Large intestine (tissue), 3 donors: ENCODE measurements at regions not wholly inside any gene's neighbourhood (a gene's known extent, or its start where the extent isn't known, plus 50 kb on each side); places are given as distances from the start of the nearest gene placed in this dataset.
A peak's percentile ranks its signal among the peaks of the same experiment; 100 is the strongest.
"Not testable (repeated sequence)": the region's sequence is repeated elsewhere in the genome, so short reads cannot be mapped to it uniquely, and the experiment has no call there.

Experiments
- DNase-seq, 2 donors: peaks; one replicate each; pipeline versions ENCODE4 v3.0.0 to v3.0.0-alpha.2; 2013
- H3K27ac ChIP-seq: one replicate; pipeline ENCODE4 v1.5.1; 2013; ENCODE audit warnings: low read length
- H3K27me3 ChIP-seq: 2 replicates; pipeline ENCODE4 v1.6.1; 2013; ENCODE audit warnings: low read length; ENCODE audit not compliant: control insufficient read depth, insufficient read depth
- H3K36me3 ChIP-seq: 2 replicates; pipeline ENCODE4 v1.6.1; 2013; ENCODE audit warnings: low read length; ENCODE audit not compliant: control insufficient read depth, insufficient read depth
- H3K4me1 ChIP-seq: one replicate; pipeline ENCODE4 v1.6.1; 2013; ENCODE audit warnings: low read length; ENCODE audit not compliant: control insufficient read depth, insufficient read depth
- H3K4me3 ChIP-seq: one replicate; pipeline ENCODE4 v1.5.1; 2013; ENCODE audit warnings: low read length
- H3K9me3 ChIP-seq: one replicate; pipeline ENCODE4 v1.6.1; 2013; ENCODE audit warnings: mild to moderate bottlenecking, low read depth, low read length, moderate library complexity; ENCODE audit not compliant: control insufficient read depth
- WGBS: methylation state at CpG from one replicate; pipeline ENCODE4 v1.1.5; 2013; ENCODE audit warnings: low lambda C conversion rate; ENCODE audit not compliant: insufficient coverage; 5-methylcytosine and 5-hydroxymethylcytosine counted together

- no peak for DNase-seq
- H3K27me3 ChIP-seq = no peaks in the 10 kb centered on the region
Observed at GRCh38 chr6:74402781-74403180, 706.8 kb downstream of the CD109 start.

GRCh38 chr6:74378437-74378836, 682.4 kb downstream of the CD109 start:
- not testable (repeated sequence) for H3K27me3 ChIP-seq, DNase-seq, H3K36me3 ChIP-seq, H3K9me3 ChIP-seq, H3K4me1 ChIP-seq, H3K27ac ChIP-seq, H3K4me3 ChIP-seq
- no CpG with 5 or more reads among the region's 10 CpGs for WGBS

More at GRCh38 chr6:74402781-74403180, 706.8 kb downstream of the CD109 start:
- Histone ChIP-seq H3K9me3 (no peaks in the 10 kb centered on the region), H3K27ac (no peak overlapping the region), H3K36me3 (no peaks in the 10 kb centered on the region), H3K4me3 (no peak overlapping the region), H3K4me1 (no peaks in the 10 kb centered on the region)

GRCh38 chr6:74369556-74369993, 673.6 kb downstream of the CD109 start:
- Histone ChIP-seq H3K27ac (no peak overlapping the region), H3K4me3 (no peak overlapping the region), H3K9me3 (no peaks in the 10 kb centered on the region), H3K27me3 (no peaks in the 10 kb centered on the region), H3K4me1 (no peaks in the 10 kb centered on the region), H3K36me3 (no peaks in the 10 kb centered on the region)
- no peak for DNase-seq

GRCh38 chr6:74368746-74369145, 672.7 kb downstream of the CD109 start:
- Histone ChIP-seq H3K27ac (no peak overlapping the region), H3K4me1 (no peaks in the 10 kb centered on the region), H3K27me3 (no peaks in the 10 kb centered on the region), H3K36me3 (no peaks in the 10 kb centered on the region), H3K4me3 (no peak overlapping the region), H3K9me3 (no peaks in the 10 kb centered on the region)
- WGBS = no CpG with 5 or more reads among the region's 2 CpGs
- DNase-seq = no peak

- Histone ChIP-seq H3K27me3 (no peaks in the 10 kb centered on the region), H3K4me3 (no peak overlapping the region), H3K4me1 (no peaks in the 10 kb centered on the region), H3K36me3 (no peaks in the 10 kb centered on the region), H3K9me3 (no peaks in the 10 kb centered on the region), H3K27ac (no peak overlapping the region)
- no peak for DNase-seq
- WGBS = no CpG with 5 or more reads among the region's 1 CpG
Observed at GRCh38 chr6:74366634-74367033, 670.6 kb downstream of the CD109 start.

- Histone ChIP-seq H3K4me3 (no peak overlapping the region), H3K36me3 (no peaks in the 10 kb centered on the region), H3K4me1 (no peaks in the 10 kb centered on the region), H3K27ac (no peak overlapping the region), H3K27me3 (no peaks in the 10 kb centered on the region), H3K9me3 (no peaks in the 10 kb centered on the region)
- 100% methylated on average over 1 of the region's 1 CpG for WGBS
- DNase-seq = no peak
Observed at GRCh38 chr6:74362391-74362790, 666.4 kb downstream of the CD109 start.

GRCh38 chr6:74357321-74357720, 661.3 kb downstream of the CD109 start:
- H3K27me3 ChIP-seq = no peaks in the 10 kb centered on the region
- 100% methylated on average over 1 of the region's 4 CpGs for WGBS
- H3K36me3 ChIP-seq = no peaks in the 10 kb centered on the region
- H3K4me3 ChIP-seq = no peak overlapping the region
- H3K27ac ChIP-seq = no peak overlapping the region
- no peaks in the 10 kb centered on the region for H3K9me3 ChIP-seq
- no peaks in the 10 kb centered on the region for H3K4me1 ChIP-seq
- DNase-seq = no peak

- DNase-seq = no peak
- 89% methylated on average over 2 of the region's 2 CpGs for WGBS
- no peak overlapping the region for H3K4me3 ChIP-seq
- no peaks in the 10 kb centered on the region for H3K36me3 ChIP-seq
- no peaks in the 10 kb centered on the region for H3K27me3 ChIP-seq
- no peaks in the 10 kb centered on the region for H3K9me3 ChIP-seq
- H3K4me1 ChIP-seq = no peaks in the 10 kb centered on the region
- no peak overlapping the region for H3K27ac ChIP-seq
Observed at GRCh38 chr6:74356391-74356790, 660.4 kb downstream of the CD109 start.

GRCh38 chr6:74346936-74347535, 651.0 kb downstream of the CD109 start:
- Histone ChIP-seq H3K27ac (no peak overlapping the region), H3K9me3 (no peaks in the 10 kb centered on the region), H3K4me3 (no peak overlapping the region), H3K36me3 (no peaks in the 10 kb centered on the region), H3K27me3 (no peaks in the 10 kb centered on the region), H3K4me1 (no peaks in the 10 kb centered on the region)
- peak in 1 of 2 donors; percentile 5 for DNase-seq
- no CpG with 5 or more reads among the region's 4 CpGs for WGBS

- no CpG with 5 or more reads among the region's 3 CpGs for WGBS
- H3K4me1 ChIP-seq = no peaks in the 10 kb centered on the region
- H3K9me3 ChIP-seq = no peaks in the 10 kb centered on the region
- no peak overlapping the region for H3K4me3 ChIP-seq
- H3K27me3 ChIP-seq = no peaks in the 10 kb centered on the region
- no peaks in the 10 kb centered on the region for H3K36me3 ChIP-seq
- H3K27ac ChIP-seq = no peak overlapping the region
- DNase-seq = no peak
Observed at GRCh38 chr6:74343804-74344203, 647.8 kb downstream of the CD109 start.

- not testable (repeated sequence) for H3K36me3 ChIP-seq, H3K9me3 ChIP-seq, DNase-seq, H3K27ac ChIP-seq, H3K27me3 ChIP-seq, H3K4me3 ChIP-seq, H3K4me1 ChIP-seq
- 100% methylated on average over 1 of the region's 6 CpGs for WGBS
Observed at GRCh38 chr6:74343321-74343720, 647.3 kb downstream of the CD109 start.
